ENCODE measurements at regions not wholly inside any gene's neighbourhood (a gene's known extent, or its start where the extent isn't known, plus 50 kb on each side); places are given as distances from the start of the nearest gene placed in this dataset.

DNA sequence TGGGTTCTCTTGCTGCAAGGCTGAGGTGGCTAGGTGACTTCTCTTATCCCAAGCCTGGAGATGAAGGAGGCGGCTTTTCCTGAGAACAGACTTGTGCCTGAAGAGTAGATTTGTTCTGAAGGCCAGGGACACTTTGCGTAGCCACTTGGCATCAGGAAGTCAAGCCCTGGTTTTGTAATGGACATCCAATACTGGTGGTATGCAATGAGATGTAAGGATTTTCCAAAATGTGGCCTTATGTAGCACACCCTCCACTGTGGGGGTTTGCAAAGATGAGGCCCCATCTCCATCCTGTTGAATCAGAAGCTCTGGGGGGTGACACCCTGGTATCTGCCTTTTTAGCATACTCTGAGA is 124.5 kb upstream of the IPO9 start:
- intact Hi-C loops (cut with micrococcal nuclease) = no loop called here
- Histone ChIP-seq H3K27ac (replicated peaks) (peak overlapping the region; percentile 85), H3K27me3 (ENCODE audit: low read depth) (no peaks in the 10 kb centered on the region), H3K9me3 (replicated peaks) (no peaks in the 10 kb centered on the region), H3K36me3 (no peaks in the 10 kb centered on the region), H3K4me1 (peaks cover 58% of the 10 kb centered on the region), H3K4me3 (no peak overlapping the region)
- DNase-seq = no peak
- TF ChIP-seq CTCF (IDR thresholded peaks at IDR 0.05; ENCODE audit: borderline replicate concordance) = peak; percentile 35

GRCh38 chr1:201705389-201705788 is 123.6 kb upstream of the IPO9 start:
- no peak overlapping the region for H3K27ac ChIP-seq (replicated peaks)
- DNase-seq = no peak
- H3K36me3 ChIP-seq = no peaks in the 10 kb centered on the region
- no peak overlapping the region for H3K4me3 ChIP-seq
- TF ChIP-seq CTCF (IDR thresholded peaks at IDR 0.05; ENCODE audit: borderline replicate concordance) = no peak
- intact Hi-C loops (cut with micrococcal nuclease) = loop anchor here (5.0 kb wide), 1 partner anchor 87 kb away; no protein-coding TSS in a partner anchor
- no peaks in the 10 kb centered on the region for H3K27me3 ChIP-seq (ENCODE audit: low read depth)
- H3K4me1 ChIP-seq = peaks cover 68% of the 10 kb centered on the region
- no peaks in the 10 kb centered on the region for H3K9me3 ChIP-seq (replicated peaks)

DNA sequence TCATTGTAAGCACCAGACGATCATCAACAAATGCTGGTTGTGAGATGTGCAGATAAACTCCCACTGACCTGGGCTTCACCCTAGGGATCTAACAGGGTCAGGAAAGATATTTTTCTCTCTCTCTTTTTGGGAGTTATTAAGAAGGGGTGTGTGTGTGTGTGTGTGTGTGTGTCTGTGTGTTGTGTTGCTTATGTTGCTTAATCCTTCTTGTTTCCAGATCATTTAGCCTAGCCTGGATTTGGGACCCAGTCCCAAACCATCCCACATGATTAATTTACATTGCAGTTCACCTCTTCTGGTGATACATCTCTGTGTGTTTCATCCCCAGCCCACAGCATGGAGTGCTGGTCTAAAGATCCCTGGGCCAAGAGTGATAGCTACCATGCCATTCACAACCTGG is 122.8 kb upstream of the IPO9 start:
- DNase-seq = no peak
- intact Hi-C loops (cut with micrococcal nuclease) = loop anchor here (5.0 kb wide), 1 partner anchor 86 kb away; no protein-coding TSS in a partner anchor
- Histone ChIP-seq H3K9me3 (replicated peaks) (no peaks in the 10 kb centered on the region), H3K36me3 (no peaks in the 10 kb centered on the region), H3K4me1 (peaks cover 75% of the 10 kb centered on the region), H3K4me3 (no peak overlapping the region), H3K27me3 (ENCODE audit: low read depth) (no peaks in the 10 kb centered on the region), H3K27ac (replicated peaks) (no peak overlapping the region)
- no peak for TF ChIP-seq CTCF (IDR thresholded peaks at IDR 0.05; ENCODE audit: borderline replicate concordance)

GRCh38 chr1:201707027-201707426 is 121.9 kb upstream of the IPO9 start:
- Histone ChIP-seq H3K27me3 (ENCODE audit: low read depth) (no peaks in the 10 kb centered on the region), H3K4me3 (no peak overlapping the region), H3K36me3 (no peaks in the 10 kb centered on the region), H3K9me3 (replicated peaks) (no peaks in the 10 kb centered on the region), H3K27ac (replicated peaks) (no peak overlapping the region), H3K4me1 (peaks cover 82% of the 10 kb centered on the region)
- TF ChIP-seq CTCF (IDR thresholded peaks at IDR 0.05; ENCODE audit: borderline replicate concordance) = no peak
- no peak for DNase-seq
- intact Hi-C loops (cut with micrococcal nuclease) = loop anchor here (5.0 kb wide), 1 partner anchor 85 kb away; no protein-coding TSS in a partner anchor

- Histone ChIP-seq H3K4me1 (peaks cover 82% of the 10 kb centered on the region), H3K27me3 (ENCODE audit: low read depth) (no peaks in the 10 kb centered on the region), H3K27ac (replicated peaks) (peak overlapping the region; percentile 34), H3K9me3 (replicated peaks) (no peaks in the 10 kb centered on the region), H3K4me3 (no peak overlapping the region), H3K36me3 (no peaks in the 10 kb centered on the region)
- intact Hi-C loops (cut with micrococcal nuclease) = loop anchor here (5.0 kb wide), 1 partner anchor 85 kb away; no protein-coding TSS in a partner anchor
- DNase-seq = no peak
- no peak for TF ChIP-seq CTCF (IDR thresholded peaks at IDR 0.05; ENCODE audit: borderline replicate concordance)
Observed at GRCh38 chr1:201707656-201708055, 121.3 kb upstream of the IPO9 start.

All from left ventricle myocardium inferior (tissue), 1 donor.